Ishikawa (cell line): ENCODE measurements at regions not wholly inside any gene's neighbourhood (a gene's known extent, or its start where the extent isn't known, plus 50 kb on each side); places are given as distances from the start of the nearest gene placed in this dataset.

Experiments used
- CREB1 ChIP-seq: IDR thresholded peaks from 2 replicates; pipeline ENCODE4 v1.6.1; 2012; ENCODE audit warnings: low read depth
- EP300 ChIP-seq: IDR thresholded peaks from 2 replicates; pipeline ENCODE4 v1.6.1; 2012; ENCODE audit warnings: borderline replicate concordance
- TAF1 ChIP-seq: IDR thresholded peaks from 2 replicates; pipeline ENCODE4 v1.6.1; 2012; ENCODE audit warnings: low read depth, mild to moderate bottlenecking
- YY1 ChIP-seq: IDR thresholded peaks from 2 replicates; pipeline ENCODE4 v1.6.1; 2012; ENCODE audit warnings: low read depth

GRCh38 chr6:159572439-159573110 lies 120.5 kb downstream of the SOD2 start:
- TF ChIP-seq CREB1 (no peak), YY1 (no peak), EP300 (no peak), TAF1 (no peak)
